ENCODE measurements at regions not wholly inside any gene's neighbourhood (a gene's known extent, or its start where the extent isn't known, plus 50 kb on each side); places are given as distances from the start of the nearest gene placed in this dataset.
"Not testable (repeated sequence)": the region's sequence is repeated elsewhere in the genome, so short reads cannot be mapped to it uniquely, and the experiment has no call there.

DNA sequence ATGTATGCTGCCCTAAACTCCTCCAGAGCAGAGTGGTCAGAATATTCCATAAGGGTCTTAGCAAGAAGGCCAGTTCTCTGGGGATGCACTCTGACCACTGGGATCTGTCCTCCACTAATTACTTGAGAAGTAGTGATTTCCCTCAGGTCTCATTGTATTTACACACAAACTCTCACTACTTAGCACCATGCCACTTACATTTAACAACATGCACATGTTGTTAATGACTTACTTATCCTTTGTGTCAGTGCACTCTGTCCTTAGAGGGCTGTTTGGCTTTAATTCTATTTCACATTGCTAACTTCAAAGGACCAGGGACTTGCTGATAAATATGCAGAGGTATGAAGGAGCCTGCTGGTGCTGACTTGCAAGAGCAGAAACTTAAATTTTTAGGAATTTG is 1415.5 kb upstream of the ACVR2A start:
- no peak for DNase-seq

DNA sequence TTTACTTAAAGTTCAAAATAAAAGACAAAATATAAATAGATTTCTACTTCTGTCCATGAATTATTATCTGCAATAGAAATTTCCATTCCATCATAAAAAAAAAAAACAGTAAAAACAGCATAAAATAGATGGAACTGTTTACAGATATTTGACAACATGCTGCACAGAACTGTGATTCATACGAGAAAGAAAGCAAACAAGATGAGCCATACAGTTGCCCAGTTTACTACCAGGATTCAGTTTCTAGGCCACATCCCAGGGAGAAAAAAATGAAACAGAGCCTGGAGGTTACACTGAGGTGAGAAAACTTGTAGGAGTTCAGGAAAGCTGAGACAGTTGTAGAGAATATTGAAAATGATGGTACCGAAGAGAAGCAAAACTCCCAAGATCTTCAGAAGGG is 1426.9 kb upstream of the ACVR2A start:
- DNase-seq, result no peak

DNA sequence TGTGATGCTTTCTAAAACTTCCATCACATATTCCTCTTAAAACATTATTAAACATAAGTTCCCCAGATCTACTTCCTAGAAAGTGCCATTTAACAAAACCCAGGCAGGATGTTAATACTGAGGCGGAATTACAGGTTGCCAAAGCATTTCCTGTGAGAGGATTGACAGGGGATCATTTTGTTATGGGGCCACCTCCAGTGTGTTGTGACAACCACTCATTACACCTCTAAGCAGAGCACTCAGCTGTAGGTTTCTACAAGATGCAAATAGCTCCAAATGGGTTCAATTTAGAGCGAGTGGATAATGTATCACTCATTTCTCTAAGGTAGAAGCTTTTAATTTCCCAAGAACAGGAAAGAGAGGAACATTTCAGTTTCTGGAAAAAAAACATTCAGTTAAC is 1429.5 kb upstream of the ACVR2A start:
- no peak for DNase-seq

DNA sequence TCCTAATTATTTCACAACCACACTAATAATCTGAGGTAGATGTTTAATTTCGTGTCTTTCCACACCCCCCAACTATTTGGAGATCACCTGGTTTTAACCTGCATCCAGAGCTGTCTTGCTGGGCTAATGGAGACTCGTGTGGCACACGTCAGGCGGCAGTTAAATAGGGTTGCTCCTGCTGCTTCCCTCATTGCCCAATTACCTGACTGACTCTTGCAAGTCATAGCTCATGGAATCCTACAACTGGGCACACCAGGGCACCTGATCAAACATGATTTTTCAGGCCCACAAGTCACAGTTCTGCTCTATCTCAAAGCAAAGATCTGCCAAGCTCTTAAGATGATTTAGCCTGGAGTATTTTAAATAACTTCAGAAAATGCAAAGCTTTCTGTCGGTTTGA is 1430.4 kb upstream of the ACVR2A start:
- DNase-seq, result no peak

DNA sequence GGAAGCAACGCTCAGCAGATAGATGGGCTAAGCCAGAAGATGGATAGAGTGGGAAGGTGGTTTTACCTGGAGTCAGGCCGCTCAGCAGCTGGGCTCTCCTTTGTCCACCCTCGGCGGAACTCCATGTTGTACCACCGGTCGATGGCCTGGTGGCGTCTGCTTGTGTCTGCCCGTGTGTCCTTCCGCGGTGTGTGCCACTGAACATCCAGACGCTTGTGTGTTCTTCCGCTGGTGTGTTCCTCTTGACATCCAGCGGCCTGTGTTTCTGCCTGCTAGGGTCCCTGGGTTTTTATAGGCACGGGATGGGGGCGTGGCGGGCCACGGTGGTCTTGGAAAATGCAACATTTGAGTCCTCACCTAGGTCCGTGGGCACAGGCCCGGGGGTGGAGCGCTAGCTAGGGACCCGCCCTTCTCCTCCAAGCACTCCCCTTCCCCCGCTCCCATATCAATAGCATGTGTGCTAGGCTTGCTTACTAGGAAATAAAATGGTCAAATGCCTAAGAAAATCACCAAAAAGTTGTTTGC is 1431.7 kb upstream of the ACVR2A start:
- DNase-seq, result no peak

DNA sequence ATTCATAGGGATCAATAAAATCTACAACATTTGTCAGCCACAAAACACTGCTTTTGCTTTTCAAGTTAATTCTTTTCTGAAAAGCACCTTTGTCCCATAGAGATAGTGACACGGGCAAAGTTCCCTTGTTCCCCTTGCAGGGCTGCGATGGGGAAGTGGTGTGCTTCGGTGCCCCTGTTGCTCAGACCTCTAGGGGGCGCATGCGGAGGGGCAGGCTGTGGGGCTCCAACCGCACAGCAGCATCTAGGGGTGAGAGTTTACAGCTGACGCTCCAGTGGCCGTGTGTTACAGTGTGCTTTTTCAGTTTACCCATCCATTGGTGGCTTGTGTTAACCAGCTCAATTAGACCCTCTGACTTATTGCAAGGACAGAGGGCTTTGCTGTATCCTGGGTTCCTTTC is 1432.2 kb upstream of the ACVR2A start:
- no peak for DNase-seq

DNA sequence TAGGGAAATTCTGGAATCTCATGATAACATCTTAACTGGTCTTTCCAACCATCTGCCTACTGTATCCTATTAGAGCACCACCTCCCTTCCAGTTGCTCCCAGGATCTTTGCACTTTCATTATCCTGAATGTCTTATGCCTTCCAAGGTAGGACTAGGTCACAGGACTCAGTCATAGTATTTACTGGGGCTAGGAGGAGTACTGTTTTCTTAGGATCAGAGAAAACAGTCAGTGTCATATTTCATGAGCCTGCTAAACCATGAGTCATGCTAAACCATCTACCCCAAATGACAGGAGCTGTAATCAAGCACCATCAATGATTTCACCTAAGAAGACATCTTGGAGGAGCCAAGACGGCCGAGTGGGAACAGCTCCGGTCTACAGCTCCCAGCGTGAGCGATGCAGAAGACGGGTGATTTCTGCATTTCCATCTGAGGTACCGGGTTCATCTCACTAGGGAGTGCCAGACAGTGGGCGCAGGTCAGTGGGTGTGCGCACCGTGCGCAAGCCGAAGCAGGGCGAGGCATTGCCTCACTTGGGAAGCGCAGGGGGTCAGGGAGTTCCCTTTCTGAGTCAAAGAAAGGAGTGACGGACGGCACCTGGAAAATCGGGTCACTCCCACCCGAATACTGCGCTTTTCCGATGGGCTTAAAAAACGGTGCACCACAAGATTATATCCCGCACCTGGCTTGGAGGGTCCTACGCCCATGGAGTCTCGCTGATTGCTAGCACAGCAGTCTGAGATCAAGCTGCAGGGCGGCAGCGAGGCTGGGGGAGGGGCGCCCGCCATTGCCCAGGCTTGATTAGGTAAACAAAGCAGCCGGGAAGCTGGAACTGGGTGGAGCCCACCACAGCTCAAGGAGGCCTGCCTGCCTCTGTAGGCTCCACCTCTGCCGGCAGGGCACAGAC is 1439.2 kb upstream of the ACVR2A start:
- not testable (repeated sequence) for DNase-seq

DNA sequence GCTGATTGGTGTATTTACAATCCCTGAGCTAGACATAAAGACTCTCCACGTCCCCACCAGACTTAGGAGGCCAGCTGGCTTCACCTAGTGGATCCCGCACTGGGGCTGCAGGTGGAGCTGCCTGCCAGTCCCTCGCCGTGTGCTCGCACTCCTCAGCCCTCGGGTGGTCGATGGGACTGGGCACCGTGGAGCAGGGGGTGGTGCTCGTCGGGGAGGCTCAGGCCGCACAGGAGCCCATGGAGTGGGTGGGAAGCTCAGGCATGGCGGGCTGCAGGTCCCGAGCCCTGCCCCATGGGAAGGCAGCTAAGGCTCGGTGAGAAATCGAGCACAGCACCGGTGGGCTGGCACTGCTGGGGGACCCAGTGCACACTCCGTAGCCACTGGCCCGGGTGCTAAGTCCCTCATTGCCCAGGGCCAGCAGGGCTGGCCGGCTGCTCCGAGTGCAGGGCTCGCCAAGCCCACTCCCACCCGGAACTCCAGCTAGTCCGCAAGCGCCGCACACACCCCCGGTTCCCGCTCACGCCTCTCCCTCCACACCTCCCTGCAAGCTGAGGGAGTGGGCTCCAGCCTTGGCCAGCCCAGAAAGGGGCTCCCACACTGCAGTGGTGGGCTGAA is 1441.2 kb upstream of the ACVR2A start:
- DNase-seq, result not testable (repeated sequence)

DNA sequence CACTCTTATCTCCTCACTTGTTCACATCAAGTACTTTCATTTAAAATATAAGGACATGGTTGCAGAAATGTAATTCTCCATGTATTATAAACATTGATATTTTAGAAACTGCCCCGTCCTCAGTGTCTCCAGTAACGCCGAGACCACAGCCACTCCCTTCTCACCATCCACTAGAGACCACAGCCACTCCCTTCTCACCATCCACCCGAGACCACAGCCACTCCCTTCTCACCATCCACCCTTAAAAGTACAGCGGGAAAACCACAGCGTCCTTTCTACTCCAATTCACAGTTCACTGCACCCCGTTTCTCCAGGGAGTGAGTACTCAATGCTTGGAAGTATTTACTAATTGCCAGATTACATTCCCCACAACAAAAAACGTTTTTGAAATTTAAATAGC is 1452.2 kb upstream of the ACVR2A start:
- no peak for DNase-seq

DNA sequence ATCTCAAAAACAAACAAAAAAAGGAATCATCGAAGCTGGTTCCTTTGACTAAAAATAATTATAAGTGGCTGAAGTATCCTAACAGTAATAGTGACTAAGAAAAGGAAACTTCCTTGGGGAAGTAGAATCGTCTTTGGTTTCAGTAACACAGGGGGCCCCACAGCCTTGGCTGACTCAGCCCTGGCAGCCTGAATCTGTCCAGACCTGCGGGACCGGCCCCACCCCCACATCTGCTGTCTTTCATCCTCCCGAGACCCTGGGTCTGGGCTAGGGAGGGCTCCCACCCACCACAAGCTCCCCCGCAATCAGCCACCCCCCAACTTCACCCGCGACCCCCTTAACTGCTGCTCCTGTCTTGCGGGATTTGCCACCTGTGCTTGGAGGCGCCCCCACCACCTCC is 1452.6 kb upstream of the ACVR2A start:
- DNase-seq, result peak; percentile 13

DNA sequence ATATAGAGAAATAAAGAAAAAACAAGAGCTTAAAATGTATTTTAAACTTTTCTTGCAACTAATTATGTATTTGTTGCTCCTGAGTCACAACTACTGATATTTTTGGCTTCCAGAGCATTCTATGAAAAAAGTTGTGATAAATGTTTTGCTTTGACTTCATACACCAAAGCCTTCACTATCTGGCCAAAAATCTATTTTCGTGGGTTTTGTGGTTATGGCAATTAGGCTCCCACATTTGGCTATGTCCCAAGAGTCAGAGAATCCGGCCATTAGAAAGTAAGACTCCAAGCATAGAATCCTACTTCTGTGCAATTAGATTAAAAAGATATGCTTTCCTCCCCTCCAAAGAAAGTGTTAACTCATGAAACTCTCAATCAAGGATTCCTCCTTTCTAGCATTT is 1456.1 kb upstream of the ACVR2A start:
- DNase-seq, result no peak

DNA sequence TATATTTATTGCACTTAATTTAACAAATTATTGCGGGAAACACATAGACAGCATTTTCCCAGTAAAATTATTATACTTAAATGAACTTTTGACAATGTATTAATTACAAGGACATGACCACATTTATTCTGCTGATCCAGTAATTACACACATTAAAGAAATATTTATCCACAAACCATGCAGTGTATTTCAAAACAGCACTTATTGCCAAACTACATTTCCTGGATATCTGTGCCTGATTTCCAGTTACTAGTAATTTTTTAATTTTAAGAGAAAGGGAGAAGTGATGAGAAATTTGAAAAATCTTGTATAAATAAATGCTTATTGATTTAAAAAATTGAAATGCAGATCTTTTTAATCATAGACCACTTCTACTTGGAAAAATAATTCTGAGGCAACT is 1458.7 kb upstream of the ACVR2A start:
- no peak for DNase-seq

DNA sequence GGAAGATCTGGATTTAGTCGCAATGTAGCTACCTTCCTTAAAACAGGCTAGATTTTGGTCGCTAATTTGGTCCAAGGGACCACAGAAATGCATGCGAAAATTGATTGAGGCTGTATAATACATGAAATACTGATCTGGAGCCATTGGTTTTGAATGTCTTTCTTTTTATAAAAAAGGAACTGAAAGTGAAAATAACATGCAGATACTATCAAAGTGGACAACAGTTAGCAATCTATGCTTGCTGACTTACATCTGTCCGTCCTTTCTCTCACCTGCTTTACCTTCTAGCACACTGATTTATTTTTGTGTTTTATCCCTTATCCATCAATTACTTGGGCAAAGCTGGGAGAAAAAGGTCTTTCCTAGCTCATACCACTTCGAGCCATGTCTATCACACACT is 1459.8 kb upstream of the ACVR2A start:
- peak; percentile 4 for DNase-seq

DNA sequence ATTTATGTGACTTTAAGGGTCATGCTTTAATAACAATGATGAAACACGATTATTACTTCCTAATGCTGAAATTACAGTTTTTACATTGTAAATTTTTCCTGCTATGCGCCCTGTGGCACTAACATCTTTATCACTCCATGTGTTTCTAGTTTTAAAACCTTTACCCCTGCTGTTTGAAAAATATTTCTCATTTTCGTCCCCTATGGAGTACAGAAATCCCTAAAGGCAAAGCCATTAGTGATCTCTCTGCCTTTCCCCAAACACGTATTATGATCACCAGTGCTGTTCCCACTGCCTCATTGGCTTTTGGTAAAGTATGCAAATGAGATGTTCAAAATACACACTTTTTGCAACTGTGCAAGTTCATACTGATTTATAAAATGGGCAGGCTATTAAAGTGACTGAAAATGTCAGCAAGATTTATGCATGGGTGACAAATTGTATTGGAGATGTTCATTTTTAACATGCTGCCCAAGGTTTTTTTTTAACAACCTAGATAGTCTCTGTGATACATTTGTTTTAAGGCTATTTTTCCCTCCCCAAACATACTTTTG is 1468.2 kb upstream of the ACVR2A start:
- DNase-seq, result no peak

DNA sequence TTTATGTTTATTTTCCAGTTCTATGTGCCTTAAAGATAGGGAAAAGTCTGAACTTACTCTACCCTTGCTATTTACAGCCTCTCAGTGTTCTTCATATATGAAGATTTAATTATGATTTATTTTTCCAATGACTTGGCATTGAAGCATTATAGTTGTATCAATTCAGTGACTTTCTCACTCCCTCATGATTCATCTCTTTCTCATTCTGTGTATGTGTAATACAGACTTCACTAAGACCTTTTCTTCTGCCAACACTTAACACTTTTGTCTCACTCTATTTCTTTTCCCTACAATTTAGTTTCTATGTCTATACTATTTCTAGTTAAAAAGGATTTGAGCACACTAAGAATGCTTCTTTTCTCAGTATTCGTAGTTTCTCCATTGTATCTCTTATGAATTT is 1470.3 kb upstream of the ACVR2A start:
- DNase-seq, result no peak

DNA sequence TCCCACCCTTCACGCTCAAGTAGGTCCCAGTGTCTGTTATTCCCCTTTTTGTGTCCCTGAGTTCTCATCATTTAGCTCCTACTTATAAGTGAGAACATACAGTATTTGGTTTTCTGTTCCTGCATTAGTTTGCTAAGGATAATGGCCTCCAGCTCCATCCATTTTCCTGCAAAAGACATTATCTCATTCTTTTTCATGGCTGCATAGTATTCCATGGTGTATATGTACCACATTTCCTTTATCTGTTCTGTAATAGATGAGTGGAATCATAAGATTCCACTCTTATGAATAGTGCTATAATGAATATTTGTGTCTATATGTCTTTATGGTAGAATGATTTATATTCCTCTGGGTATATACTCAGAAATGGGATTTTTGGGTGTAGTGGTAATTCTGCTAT is 1473.5 kb upstream of the ACVR2A start:
- not testable (repeated sequence) for DNase-seq

DNA sequence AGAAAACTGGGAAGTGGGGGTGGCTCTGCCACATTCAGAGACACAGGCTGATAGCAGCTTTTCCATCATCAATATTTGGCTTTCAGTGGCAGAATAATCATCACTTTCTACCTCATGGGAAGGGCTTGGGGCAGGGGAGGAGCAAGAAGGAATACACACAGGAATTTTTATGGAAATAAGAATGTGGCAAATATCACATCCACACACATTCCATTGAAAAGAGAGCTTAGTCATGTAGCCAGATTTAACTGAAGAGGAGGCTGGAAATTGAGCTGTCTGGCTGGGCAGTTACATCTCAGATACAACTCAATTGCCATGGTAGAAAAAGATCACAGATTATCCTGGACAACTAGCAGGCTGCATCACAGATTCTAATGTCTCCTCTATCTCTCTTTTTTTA is 1474.0 kb upstream of the ACVR2A start:
- DNase-seq, result no peak

DNA sequence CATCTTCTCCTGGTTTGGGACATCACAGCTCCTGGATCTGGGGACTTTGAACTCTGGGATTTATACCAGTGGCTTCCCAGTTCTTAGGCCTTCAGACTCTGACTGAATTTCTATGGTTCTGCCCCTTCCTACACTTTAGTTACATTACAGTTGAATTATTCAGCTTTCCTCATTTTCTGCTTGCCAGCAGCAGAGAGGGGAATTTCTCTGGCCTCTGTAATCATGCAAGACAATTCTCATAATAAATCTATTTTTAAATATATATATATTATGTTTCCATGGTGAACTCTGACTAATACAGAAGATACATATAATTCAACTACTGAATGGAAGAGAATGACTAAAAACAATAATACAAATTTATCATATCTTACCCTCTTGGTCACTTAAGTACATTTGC is 1478.6 kb upstream of the ACVR2A start:
- no peak for DNase-seq

DNA sequence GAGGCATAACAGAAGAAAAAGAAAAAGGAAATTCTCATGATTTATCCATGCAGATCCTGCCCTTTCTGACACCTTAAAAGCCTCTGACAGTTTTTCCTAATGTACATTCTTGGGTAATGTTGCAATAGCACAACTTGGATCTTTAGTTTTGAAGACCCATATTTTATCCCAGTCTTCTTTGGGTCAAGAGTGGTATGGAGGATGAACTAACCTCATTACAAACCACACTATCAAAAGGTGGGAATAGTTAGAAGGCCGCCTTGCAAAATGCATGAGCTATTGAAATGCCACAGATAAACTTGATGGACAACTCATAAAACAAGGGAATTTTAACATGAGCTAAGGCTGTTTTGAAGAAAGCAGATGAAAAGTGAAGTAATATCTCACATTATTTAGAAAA is 1479.8 kb upstream of the ACVR2A start:
- DNase-seq, result no peak

DNA sequence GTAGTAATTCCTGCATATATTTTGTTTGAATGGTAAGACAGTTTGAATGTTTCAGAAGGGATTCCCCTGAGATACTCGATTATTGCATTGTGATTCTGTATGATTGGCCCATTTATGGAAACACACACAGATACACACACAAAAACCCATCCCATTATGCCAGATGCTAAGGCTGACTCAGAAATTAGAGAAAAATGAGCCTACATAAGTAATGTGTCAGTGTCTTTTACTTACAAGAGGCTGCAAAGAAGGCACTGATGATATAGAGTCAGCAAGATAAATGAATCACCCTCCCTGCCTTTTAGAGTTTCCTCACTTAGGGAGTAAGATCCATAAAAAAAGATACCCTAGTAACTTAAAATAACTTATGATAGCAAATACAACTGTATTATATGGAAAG is 1481.1 kb upstream of the ACVR2A start:
- DNase-seq, result no peak

DNA sequence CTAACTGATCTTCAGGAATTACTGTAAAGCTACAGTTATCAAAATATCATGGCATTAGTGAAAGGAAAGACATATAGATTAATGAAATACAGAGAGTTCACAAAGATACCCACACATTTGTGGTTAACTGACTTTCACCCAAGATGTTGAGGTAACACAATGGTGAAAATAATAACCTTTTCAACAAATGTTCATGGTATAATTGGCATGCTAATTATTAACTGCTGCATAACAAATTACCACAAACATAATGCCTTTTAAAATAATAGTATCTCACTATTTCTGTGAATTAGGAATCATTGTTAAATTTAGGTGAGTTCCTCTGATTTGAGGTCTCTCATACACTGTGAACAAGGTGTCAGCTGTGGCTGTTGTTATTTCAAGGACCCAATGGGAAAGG is 1493.1 kb upstream of the ACVR2A start:
- no peak for DNase-seq

DNA sequence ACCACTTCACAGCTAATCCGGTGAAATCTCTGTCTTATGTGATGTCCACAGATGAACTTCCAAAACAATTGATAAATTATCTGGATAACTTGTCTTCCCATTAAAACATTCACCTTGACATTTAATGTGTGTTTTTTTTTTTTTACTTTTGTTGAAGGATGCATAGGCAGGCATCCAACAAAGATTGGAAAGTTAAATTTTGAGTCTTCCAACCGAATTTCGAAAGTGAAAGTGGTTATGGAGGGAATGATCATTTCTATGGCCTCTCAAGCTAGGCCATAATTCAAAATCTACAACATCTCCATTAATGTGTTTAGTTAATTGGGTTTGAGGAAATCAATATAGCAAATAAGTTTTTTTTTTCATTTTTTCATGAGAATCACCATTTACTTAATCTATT is 1495.5 kb upstream of the ACVR2A start:
- DNase-seq, result no peak

DNA sequence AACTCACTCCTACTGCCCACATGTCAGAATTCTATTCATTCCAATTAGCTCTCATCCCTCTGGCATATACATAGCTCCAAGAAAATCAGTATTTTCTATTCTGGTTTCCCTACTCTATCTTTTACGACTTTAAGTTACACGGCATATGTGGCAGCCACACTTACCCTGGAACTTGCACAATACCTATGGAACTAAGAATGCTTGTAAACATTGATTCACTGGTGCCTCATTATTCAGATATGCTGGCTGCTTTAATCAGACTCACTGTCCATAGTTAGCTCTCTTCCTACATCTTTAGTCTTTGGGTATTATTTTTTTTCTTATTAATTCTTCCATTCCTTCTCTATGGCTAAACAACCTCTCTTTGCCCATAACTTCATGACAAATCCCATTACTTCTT is 1519.9 kb upstream of the ACVR2A start:
- no peak for DNase-seq

DNA sequence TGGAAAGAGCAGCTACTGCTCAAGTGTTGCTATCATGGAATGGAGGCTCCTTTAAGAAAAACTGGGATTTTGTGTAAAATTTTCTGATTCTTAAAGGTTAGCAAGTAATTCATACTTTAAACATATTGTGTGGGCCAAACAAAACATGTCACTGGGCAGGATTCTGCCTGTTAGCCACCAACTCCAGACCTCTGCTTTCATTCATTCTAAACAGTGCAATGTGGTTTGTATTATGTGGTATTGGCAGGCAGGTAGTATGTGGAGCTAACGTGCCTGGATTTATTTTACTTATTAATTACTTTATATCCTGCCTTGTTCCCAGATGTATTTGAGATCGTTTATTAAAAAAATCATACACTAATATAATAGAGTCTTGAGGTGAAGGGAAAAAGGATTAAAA is 1521.3 kb upstream of the ACVR2A start:
- DNase-seq, result no peak

Data from inflammatory macrophage treated with lipopolysaccharide for 4 hours (primary cell).